ENCODE measurements at regions not wholly inside any gene's neighbourhood (a gene's known extent, or its start where the extent isn't known, plus 50 kb on each side); places are given as distances from the start of the nearest gene placed in this dataset.

- TF ChIP-seq CTCF (conservative IDR thresholded peaks at IDR 0.05; ENCODE audit: low read depth) = no peak
- ChIA-PET POLR2A (ENCODE audit: low non-redundant PET) (no interaction called here), CTCF (no interaction called here)
- no peak for DNase-seq (ENCODE audit: low spot score)
- no peak overlapping the region for H3K27ac ChIP-seq
These were observed 2411.1 kb downstream of the PCDH9 start for GRCh38 chr13:64819081-64819480.

DNA sequence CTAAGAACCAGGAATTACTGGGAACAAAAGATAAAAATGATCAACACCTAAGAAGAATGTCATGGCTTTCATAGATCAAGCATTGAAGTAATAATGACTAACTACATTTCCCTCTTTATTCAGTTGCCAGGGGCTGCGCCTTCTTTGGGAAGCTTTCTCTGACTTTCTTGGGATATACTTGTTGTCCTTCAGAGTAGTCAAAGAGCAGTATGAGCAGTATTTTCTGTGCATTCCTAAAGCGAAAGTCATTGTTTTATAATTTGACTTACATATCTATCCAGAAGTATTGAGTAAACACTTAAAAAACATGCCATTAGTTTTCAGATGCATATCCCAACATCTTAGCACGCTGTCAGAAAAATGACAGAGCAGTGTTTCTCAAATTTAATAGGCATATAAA lies 2412.4 kb downstream of the PCDH9 start:
- TF ChIP-seq CTCF (conservative IDR thresholded peaks at IDR 0.05; ENCODE audit: low read depth) = no peak
- DNase-seq (ENCODE audit: low spot score) = no peak
- ChIA-PET POLR2A (ENCODE audit: low non-redundant PET) (no interaction called here), CTCF (no interaction called here)
- H3K27ac ChIP-seq = no peak overlapping the region

GRCh38 chr13:64810750-64811149 lies 2419.4 kb downstream of the PCDH9 start:
- no peak overlapping the region for H3K27ac ChIP-seq
- no peak for DNase-seq (ENCODE audit: low spot score)
- POLR2A ChIA-PET (ENCODE audit: low non-redundant PET) = no interaction called here
- CTCF ChIA-PET = no interaction called here
- no peak for TF ChIP-seq CTCF (conservative IDR thresholded peaks at IDR 0.05; ENCODE audit: low read depth)

- no peak for DNase-seq (ENCODE audit: low spot score)
- POLR2A ChIA-PET (ENCODE audit: low non-redundant PET) = no interaction called here
- H3K27ac ChIP-seq = no peak overlapping the region
- CTCF ChIA-PET = no interaction called here
- TF ChIP-seq CTCF (conservative IDR thresholded peaks at IDR 0.05; ENCODE audit: low read depth) = no peak
These were observed 2421.4 kb downstream of the PCDH9 start for GRCh38 chr13:64808704-64809103.

DNA sequence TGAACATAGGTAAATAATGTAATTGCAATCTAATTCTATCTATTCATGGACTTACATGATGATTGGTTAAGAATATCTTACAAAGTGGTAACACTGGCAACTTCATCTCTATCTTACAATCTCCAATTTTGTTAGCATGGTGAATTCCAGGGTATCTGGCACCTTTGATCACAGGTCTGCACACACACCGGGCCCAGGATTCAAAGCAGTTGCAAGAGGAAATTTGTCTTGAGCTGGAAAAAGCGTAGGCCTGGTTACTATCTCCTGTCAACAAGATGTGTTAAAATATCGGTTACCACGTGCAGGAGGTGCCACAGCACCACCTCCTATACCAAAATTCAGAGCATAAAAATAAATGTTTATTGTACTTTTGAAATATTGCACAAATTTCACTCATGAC lies 2428.4 kb downstream of the PCDH9 start:
- H3K27ac ChIP-seq = no peak overlapping the region
- DNase-seq (ENCODE audit: low spot score) = no peak
- POLR2A ChIA-PET (ENCODE audit: low non-redundant PET) = no interaction called here
- CTCF ChIA-PET = interaction anchor here (0.5 kb wide), 1 partner anchor 75 kb away, joined by 5 read pairs; no protein-coding TSS in a partner anchor
- no peak for TF ChIP-seq CTCF (conservative IDR thresholded peaks at IDR 0.05; ENCODE audit: low read depth)

DNA sequence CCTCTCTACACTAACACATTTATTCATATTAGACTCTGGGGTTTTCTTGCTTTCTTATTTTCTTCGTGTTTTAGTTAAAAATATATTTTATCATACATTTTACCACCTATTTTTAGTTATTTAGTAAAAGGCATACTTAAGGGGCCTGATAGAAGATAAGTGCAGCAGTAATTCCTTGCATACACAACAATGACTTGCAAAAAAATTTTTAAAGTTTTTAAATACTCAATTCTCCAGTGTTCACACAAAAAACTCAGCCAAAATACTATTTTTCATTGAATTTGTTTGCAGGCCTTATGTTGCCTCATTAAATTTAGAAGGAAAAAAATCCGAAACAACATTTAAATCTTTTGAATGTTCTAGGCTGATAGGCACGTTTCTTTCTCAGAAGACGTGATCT lies 2431.7 kb downstream of the PCDH9 start:
- CTCF ChIA-PET = no interaction called here
- no peak for DNase-seq (ENCODE audit: low spot score)
- no peak for TF ChIP-seq CTCF (conservative IDR thresholded peaks at IDR 0.05; ENCODE audit: low read depth)
- no peak overlapping the region for H3K27ac ChIP-seq
- POLR2A ChIA-PET (ENCODE audit: low non-redundant PET) = no interaction called here

- TF ChIP-seq CTCF (conservative IDR thresholded peaks at IDR 0.05; ENCODE audit: low read depth) = no peak
- H3K27ac ChIP-seq = no peak overlapping the region
- ChIA-PET POLR2A (ENCODE audit: low non-redundant PET) (no interaction called here), CTCF (no interaction called here)
- no peak for DNase-seq (ENCODE audit: low spot score)
These were observed 2436.5 kb downstream of the PCDH9 start for GRCh38 chr13:64793592-64793991.
